Right lobe of liver (tissue), 4 donors: ENCODE measurements at regions not wholly inside any gene's neighbourhood (a gene's known extent, or its start where the extent isn't known, plus 50 kb on each side); places are given as distances from the start of the nearest gene placed in this dataset.

Experiments used
- POLR2A ChIP-seq: fragments of 450-650 bp; IDR thresholded peaks from one replicate; pipeline ENCODE4 v1.6.1; 2017; ENCODE audit warnings: antibody characterized with exemption, mild to moderate bottlenecking
- TF ChIP-seq, protein P1 (sequence below), 4 donors: fragments of 200-600 bp in 3 of 4; fragments of 450-650 bp in 1 of 4; IDR thresholded peaks; one replicate each; pipeline versions ENCODE4 v1.5.1 to v1.8.0; 2016 to 2022; ENCODE audit warnings: antibody characterized with exemption in 4 of 4, mild to moderate bottlenecking in 2 of 4
- donor health status: DM: no; HTN: no; CAD: no.
- donor health status: DM: no; HTN: no; CAD: no.
- donor health status: DM: no; HTN: yes; CAD: no.

DNA sequence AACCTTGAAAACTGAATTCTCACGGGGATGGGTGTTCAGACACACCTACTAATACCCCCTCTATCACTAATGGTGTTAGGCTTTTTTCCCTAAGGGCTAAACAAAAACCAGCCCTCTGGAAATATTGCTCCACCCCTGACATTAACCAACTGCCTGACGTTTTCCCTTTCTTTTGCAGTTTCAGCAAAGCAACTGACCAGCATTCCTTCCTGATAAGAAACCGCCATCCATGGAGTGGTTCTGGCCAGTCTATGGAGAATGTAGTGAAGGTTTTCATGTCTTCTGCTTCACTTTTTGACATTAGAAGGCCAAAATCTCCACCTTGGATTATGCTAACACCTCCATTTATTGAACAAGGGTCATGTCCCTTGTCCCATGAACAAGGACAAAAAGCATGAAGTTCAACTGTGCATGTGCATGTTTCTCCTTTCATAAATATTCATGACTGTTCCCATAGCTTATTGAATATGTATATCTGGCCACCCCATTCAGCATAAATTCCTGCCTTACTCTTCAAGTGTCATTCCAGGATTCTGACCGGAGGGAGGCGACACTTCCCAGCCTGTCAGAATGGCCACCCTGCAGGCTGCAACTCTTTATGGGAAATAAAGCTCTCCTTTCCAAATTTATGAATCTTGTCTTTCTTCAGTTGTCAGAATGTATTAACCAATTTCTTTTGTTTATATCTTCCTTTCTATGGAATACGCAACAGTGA is 314.3 kb downstream of the HHIPL2 start:
- TF ChIP-seq, protein P1, sequence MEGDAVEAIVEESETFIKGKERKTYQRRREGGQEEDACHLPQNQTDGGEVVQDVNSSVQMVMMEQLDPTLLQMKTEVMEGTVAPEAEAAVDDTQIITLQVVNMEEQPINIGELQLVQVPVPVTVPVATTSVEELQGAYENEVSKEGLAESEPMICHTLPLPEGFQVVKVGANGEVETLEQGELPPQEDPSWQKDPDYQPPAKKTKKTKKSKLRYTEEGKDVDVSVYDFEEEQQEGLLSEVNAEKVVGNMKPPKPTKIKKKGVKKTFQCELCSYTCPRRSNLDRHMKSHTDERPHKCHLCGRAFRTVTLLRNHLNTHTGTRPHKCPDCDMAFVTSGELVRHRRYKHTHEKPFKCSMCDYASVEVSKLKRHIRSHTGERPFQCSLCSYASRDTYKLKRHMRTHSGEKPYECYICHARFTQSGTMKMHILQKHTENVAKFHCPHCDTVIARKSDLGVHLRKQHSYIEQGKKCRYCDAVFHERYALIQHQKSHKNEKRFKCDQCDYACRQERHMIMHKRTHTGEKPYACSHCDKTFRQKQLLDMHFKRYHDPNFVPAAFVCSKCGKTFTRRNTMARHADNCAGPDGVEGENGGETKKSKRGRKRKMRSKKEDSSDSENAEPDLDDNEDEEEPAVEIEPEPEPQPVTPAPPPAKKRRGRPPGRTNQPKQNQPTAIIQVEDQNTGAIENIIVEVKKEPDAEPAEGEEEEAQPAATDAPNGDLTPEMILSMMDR (IDR thresholded peaks at IDR 0.05), result no peak
- TF ChIP-seq POLR2A, result no peak
